ENCODE measurements at regions not wholly inside any gene's neighbourhood (a gene's known extent, or its start where the extent isn't known, plus 50 kb on each side); places are given as distances from the start of the nearest gene placed in this dataset.

DNA sequence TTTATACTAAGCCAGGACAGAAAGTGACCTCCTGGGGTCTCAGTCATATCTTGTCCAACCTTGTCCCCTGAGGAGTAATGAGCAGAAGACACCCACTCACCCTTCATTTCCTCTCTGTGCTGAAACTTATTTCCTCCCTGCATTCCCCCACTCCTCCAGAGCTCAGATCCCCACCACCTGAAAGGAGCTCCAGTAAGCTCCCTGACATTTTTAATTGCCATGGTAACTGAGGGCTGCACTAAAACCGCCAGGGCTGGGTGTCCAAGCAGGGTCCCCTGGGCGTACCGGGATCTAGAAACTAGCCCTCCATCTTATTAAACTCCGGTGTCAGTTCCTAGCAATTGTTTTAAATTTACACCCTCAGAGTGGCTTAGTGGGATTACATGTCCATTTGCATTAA is 393.3 kb upstream of the HNRNPA3 start:
- no peak for DNase-seq

DNA sequence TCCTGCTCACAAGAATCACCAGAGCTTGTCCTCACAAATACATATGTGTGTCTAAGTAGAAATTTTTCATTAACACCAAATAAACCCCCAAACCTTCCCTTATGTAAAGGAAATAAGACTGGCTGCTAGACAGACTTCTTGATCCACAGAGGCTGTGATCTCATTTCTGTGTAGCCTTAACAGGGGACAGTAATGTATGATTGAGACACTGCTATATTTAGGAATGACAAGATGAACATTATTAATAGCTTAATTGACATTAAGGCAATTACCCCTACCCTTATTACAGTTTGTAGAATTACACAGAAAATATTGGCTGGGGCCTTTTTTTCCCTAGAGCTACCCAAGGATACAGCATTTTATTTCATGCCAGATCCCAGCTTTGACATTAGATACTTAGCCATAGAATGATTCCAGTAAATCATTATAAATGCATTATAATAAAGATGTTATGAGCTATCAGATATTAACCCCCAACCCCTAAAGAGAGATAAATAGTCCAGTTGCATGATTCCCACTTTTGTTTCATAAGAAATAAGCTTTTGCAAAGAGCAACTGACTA is 392.1 kb upstream of the HNRNPA3 start:
- DNase-seq: no peak

- no peak for DNase-seq
Observed at GRCh38 chr2:176821350-176821749, 391.2 kb upstream of the HNRNPA3 start.

DNA sequence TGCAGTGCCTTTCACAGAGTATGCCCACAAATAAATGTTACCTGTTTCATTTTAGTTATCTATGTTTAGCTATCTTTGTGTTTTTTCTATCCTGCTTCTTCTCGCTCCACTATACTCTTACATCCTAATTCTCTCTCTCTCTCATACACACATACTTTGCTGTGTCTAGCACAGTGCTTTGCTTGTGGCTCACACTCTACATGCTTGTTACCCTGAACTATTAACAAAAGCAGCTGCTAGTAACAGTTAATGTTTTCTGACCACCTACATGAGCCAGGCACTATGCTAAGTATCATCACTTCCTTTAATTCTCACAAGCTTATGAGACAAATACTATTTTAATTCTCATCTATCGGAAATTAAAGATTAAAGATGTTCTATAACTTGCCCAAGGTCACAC is 390.5 kb upstream of the HNRNPA3 start:
- no peak for DNase-seq

DNA sequence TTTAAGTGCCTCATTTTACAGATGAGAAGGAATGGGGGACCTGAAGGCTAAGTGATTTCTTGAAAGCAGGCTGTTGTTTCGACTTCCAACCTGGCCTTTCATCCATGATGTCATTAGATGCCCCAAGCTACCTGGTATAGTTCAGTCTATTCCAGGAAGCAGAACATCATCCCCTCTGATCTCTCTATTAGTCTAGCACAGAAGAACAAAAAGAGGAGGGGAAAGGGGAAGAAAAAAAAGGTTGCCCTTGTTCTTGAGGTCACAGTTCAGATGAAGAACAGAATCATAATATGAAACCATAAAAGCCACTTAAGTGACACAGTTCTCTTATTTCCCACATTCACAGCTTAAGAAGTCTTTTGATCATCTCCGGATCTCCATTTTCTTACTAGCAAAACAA is 386.2 kb upstream of the HNRNPA3 start:
- no peak for DNase-seq

GRCh38 chr2:176826984-176827668 is 385.5 kb upstream of the HNRNPA3 start:
- no peak for DNase-seq

DNA sequence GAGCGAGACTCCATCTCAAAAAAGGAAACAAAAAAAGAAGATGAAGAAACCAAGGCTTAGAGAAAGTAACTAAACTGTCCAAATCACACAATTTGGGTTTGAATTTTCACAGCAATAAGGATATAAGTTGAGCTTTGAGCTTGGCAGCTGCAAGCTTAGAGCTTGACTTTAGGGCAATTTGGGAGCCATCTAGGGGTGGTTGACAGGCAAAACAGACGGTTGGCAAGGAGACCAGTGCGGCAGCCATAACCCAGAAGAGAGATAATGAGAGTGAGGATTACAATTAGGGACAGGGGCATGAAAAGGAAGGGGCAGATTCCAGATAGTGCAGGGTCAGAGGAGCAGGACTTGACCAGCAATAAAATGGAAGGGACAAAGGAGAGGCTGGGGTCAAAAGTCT is 382.2 kb upstream of the HNRNPA3 start:
- DNase-seq: no peak

GRCh38 chr2:176832086-176832485 is 380.5 kb upstream of the HNRNPA3 start:
- no peak for DNase-seq

- no peak for DNase-seq
Observed at GRCh38 chr2:176833671-176834070, 378.9 kb upstream of the HNRNPA3 start.

GRCh38 chr2:176834226-176834625 is 378.4 kb upstream of the HNRNPA3 start:
- peak; percentile 43 for DNase-seq

DNA sequence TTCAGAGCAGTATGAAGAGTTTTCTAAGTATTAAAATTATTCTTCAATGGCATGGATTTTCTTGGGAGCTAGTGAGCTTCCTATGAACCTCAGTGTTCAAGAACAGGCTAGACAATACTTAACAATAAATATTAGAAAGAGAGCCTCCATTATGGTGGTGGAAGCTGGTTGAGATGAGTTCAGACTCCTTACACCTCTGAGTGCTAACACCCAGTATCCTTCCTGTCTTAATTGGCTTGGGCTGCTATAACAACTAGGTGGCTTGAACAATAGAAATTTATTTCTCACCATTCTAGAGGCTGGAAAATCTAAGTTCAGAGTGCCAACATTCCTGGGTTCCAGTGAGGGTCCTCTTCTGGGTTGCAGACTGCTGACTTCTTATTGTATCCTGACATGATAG is 369.4 kb upstream of the HNRNPA3 start:
- no peak for DNase-seq

DNA sequence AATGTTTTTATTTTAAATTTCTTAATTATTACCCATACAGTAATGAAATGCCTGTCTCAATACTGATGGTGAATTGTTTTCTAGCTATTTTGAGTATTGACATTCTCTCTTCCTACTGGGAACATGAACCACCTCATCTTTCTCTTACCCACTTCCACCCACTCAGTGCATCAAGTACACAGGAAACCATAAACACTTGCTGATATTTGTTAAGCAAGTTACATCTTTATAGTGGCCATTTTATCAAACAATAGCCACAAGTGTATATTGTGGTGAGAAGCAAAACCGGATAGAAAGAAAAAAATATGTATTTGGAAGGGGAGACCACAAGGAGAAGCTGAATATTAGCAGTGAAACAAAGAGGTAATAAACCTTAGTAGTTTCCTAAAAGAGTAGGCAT is 368.1 kb upstream of the HNRNPA3 start:
- no peak for DNase-seq

- DNase-seq: no peak
Observed at GRCh38 chr2:176845718-176846117, 366.9 kb upstream of the HNRNPA3 start.

DNA sequence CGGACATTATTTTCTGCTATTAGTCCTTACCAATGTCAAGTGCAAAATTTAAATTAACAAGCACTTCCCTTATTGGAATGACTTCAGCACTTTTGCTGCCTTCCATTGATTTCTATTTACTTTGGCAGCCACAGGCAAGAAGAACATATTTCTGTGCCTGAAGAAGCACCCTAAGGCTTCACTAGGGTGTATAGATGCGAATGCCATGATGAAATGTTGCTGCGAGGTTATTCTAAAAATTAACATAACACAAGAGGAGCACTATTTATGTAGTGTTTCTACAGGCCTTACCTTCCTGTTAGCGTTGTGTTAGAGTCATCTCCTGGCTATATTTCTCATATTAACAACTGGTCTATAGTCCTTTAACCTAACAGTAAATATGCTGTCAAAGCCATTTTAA is 365.0 kb upstream of the HNRNPA3 start:
- no peak for DNase-seq

DNA sequence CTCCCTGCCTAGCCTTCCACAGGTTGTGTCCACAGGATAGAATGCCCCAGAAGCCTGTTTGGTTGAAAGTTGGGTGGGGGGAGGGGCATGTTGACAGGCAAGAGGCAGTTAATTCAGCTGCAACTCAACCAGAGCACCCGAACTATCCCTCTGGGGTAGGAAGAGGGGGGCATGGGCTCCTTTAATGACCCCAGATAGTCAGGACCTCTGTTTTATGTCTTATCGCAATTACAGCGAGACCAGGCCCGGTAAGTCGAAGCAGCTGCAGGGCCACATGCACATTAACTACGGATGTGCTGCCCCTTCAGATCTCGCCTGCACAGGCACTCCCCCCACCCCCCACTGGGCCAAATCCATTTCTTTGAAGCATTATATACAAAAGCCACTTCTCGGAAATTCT is 363.8 kb upstream of the HNRNPA3 start:
- no peak for DNase-seq

DNA sequence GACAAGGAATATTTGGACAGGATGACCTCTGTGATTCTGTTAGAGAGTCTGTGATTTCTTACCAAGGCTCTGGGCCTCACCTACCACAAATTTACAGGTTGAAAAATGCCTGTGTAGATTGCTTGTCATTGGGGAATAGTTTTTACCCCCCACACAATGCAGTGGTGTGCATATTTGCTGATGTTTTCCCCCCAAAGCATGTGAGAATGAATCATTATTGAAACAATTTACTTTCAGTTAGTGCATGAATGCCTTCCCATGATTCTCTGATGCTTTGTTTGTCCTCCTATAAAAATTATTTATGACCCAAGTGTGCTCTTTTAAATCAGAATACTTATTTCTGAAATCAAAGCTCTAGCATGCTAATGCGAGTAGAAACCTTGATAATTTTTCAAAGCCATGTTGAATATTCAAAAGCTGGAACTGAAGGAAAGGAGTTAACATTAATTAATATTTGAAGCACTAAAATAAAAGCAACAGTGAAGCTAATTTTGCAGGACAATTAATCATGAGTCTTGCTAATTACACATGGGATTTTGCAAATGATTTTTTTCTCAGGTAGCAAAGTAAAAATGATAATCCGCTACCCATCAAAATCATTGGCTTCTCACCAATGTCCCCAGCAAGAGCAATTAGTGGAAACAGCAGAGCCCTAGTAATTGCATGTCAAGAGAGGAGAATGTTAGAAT is 361.2 kb upstream of the HNRNPA3 start:
- DNase-seq: no peak

- DNase-seq: no peak
Observed at GRCh38 chr2:176851889-176852483, 360.6 kb upstream of the HNRNPA3 start.

DNA sequence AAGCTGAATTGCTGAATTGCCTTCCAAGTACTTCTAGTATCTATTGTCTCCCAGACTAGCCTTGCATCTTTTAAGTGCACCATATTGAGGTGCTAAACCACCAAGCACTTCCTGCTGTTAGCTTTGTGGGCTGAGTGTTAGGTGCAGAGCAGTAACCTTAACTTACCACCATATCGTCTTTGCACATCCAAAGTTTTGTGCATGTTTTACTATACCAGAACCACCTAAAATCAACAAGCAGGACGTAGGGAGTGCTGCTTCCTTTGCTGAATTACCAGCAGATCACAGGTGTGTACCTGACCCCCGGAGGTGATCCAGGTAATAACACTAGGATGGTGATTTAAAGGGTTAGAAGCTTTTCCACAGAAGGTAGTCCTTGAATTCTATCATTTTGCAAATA is 359.9 kb upstream of the HNRNPA3 start:
- DNase-seq: no peak

- DNase-seq: no peak
Observed at GRCh38 chr2:176854062-176854461, 358.5 kb upstream of the HNRNPA3 start.

GRCh38 chr2:176854878-176855277 is 357.7 kb upstream of the HNRNPA3 start:
- no peak for DNase-seq

- DNase-seq: no peak
Observed at GRCh38 chr2:176856683-176857082, 355.9 kb upstream of the HNRNPA3 start.

- DNase-seq: no peak
Observed at GRCh38 chr2:176865336-176865735, 347.3 kb upstream of the HNRNPA3 start.

GRCh38 chr2:176872406-176872805 is 340.2 kb upstream of the HNRNPA3 start:
- no peak for DNase-seq

GRCh38 chr2:176873403-176873802 is 339.2 kb upstream of the HNRNPA3 start:
- no peak for DNase-seq
